ENCODE measurements at regions not wholly inside any gene's neighbourhood (a gene's known extent, or its start where the extent isn't known, plus 50 kb on each side); places are given as distances from the start of the nearest gene placed in this dataset.

DNA sequence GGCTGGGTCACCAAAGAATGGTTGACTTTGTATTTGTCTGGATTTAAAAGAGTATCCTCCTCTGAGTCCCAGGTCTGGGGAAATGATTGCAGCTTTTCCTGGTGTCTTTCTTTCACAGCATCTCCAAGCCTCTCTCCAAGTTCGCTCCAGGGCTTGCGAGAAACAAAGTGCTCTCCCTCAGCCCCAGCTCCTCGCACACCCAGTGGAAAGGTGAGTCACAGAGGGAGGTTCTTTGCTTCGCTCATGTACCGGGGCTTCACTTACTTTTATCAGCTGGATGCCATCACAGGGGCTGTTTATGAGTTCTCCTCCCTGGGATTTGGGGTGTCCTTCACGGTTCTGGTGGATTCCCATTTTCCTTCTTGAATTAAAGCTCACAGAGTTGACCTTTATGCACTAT is 252.2 kb upstream of the PLPP4 start:
- no peaks in the 10 kb centered on the region for H3K4me1 ChIP-seq
- intact Hi-C loops (cut with DNase I) = no loop called here
- no peak for DNase-seq
- no peak overlapping the region for H3K4me3 ChIP-seq
- 76 to 82% methylated on average over 6 of the region's 6 CpGs for WGBS, 2 donors
- no peak for ATAC-seq
- H3K27ac ChIP-seq = no peak overlapping the region
- TF ChIP-seq, protein P1, sequence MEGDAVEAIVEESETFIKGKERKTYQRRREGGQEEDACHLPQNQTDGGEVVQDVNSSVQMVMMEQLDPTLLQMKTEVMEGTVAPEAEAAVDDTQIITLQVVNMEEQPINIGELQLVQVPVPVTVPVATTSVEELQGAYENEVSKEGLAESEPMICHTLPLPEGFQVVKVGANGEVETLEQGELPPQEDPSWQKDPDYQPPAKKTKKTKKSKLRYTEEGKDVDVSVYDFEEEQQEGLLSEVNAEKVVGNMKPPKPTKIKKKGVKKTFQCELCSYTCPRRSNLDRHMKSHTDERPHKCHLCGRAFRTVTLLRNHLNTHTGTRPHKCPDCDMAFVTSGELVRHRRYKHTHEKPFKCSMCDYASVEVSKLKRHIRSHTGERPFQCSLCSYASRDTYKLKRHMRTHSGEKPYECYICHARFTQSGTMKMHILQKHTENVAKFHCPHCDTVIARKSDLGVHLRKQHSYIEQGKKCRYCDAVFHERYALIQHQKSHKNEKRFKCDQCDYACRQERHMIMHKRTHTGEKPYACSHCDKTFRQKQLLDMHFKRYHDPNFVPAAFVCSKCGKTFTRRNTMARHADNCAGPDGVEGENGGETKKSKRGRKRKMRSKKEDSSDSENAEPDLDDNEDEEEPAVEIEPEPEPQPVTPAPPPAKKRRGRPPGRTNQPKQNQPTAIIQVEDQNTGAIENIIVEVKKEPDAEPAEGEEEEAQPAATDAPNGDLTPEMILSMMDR (IDR thresholded peaks at IDR 0.05) = no peak
- H3K9me3 ChIP-seq = no peaks in the 10 kb centered on the region
- H3K36me3 ChIP-seq = no peaks in the 10 kb centered on the region
- H3K27me3 ChIP-seq = peaks cover 0 to 5% (median 0%) of the 10 kb centered on the region in 7 donors

DNA sequence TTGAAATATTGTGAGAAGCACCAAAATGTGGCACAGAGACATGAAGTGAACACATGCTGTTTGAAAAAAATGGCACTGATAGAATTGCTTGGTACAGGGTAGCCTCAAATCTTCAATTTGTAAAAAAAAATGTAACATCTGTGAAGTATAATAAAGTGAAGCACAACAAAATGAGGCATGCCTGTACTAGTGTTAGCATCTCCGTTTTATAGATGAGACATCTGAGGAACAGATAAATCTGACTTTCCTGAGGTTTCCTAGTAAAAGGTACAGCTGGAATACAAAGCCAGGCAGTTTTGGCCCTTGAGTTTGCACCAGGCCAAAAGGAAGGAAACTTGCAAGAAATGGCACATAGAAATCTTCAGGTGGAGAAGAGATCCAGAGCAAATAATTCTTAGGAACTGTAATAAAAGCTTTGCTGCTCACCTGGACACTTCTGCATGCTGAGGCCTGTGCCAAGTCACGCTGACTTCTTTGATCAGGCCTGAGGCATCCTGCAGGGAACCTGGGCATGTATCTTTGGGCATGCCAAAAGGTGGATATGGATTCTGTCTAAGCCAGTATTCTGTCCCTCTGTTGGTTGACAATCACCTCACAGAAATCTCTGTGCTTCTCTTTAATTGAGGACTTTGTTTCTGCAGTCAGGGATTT is 251.5 kb upstream of the PLPP4 start:
- intact Hi-C loops (cut with DNase I) = no loop called here
- WGBS, 2 donors = 72 to 74% methylated on average over 2 of the region's 2 CpGs
- Histone ChIP-seq H3K27me3 (peaks cover 0 to 5% (median 0%) of the 10 kb centered on the region in 7 donors), H3K9me3 (no peaks in the 10 kb centered on the region), H3K4me1 (no peaks in the 10 kb centered on the region), H3K36me3 (no peaks in the 10 kb centered on the region), H3K4me3 (no peak overlapping the region), H3K27ac (no peak overlapping the region)
- DNase-seq (no peak), ATAC-seq (no peak)
- TF ChIP-seq, protein P1 (IDR thresholded peaks at IDR 0.05) = no peak

DNA sequence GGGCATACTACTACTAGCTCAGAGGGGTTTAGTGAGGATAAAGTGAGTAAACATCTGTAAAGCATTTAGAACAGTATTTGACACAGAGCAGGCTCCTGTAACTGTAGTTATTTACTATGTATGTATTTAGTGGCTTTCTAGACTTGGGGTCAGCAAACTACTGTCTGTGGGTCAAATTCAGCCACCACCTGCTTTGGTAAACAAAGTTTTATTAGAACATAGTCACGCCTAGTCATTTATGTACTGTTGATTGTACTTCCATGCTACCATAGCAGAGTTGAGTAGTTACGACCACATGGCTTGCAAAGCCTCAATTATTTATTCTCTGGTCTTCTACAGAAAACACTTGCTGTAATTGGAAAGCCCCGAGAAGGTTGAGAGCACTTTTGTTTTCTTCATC is 248.5 kb upstream of the PLPP4 start:
- intact Hi-C loops (cut with DNase I) = no loop called here
- Histone ChIP-seq H3K9me3 (peaks cover 0 to 7% (median 0%) of the 10 kb centered on the region in 11 donors), H3K27ac (no peak overlapping the region), H3K4me1 (no peaks in the 10 kb centered on the region), H3K36me3 (no peaks in the 10 kb centered on the region), H3K27me3 (peaks cover 0 to 5% (median 0%) of the 10 kb centered on the region in 7 donors), H3K4me3 (no peak overlapping the region)
- WGBS, 2 donors = 68 to 78% methylated on average over 3 of the region's 3 CpGs
- TF ChIP-seq, protein P1 (IDR thresholded peaks at IDR 0.05) = no peak
- DNase-seq (no peak), ATAC-seq (no peak)

DNA sequence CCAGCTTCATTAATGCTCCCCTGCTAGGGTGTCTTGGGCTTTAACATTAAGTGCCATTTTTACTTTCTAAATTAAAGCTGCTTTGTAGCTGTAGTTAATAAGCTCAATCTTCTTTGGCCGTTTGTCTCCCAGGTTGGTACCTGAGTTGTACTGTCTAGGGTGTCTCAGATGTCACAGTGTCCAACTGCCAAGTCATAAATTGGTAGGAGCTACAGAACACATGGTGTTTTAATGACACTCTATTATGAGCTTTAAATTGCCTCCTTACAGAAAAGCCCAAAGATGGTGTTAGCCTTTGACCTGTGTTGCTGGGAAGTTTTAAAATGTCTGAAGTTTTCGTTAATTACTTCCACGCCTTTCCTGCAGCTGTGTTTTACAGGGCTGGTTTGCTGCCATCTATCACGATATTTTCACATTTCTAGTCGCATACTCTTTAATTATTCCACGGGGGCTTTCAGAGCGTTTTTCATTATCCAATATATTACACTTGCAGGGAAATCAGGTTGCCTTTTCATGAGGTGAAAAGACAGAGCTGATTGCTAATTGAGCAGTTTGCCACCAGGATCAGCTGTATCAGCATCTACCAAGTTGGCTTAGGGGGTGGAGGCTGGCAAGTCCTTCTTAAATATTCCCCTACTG is 247.8 kb upstream of the PLPP4 start:
- Histone ChIP-seq H3K4me1 (no peaks in the 10 kb centered on the region), H3K4me3 (no peak overlapping the region), H3K36me3 (no peaks in the 10 kb centered on the region), H3K27me3 (peaks cover 0 to 5% (median 0%) of the 10 kb centered on the region in 7 donors), H3K27ac (no peak overlapping the region), H3K9me3 (peaks cover 0 to 7% (median 0%) of the 10 kb centered on the region in 11 donors)
- intact Hi-C loops (cut with DNase I) = no loop called here
- ATAC-seq (no peak), DNase-seq (no peak)
- 72 to 81% methylated on average over 7 of the region's 7 CpGs for WGBS, 2 donors
- TF ChIP-seq, protein P1 (IDR thresholded peaks at IDR 0.05) = no peak
